NOMO-1 (cell line): ENCODE measurements at regions not wholly inside any gene's neighbourhood (a gene's known extent, or its start where the extent isn't known, plus 50 kb on each side); places are given as distances from the start of the nearest gene placed in this dataset.
"Not testable (repeated sequence)": the region's sequence is repeated elsewhere in the genome, so short reads cannot be mapped to it uniquely, and the experiment has no call there.

Source experiments
- DNase-seq, 2 experiments: peaks; one replicate each; lab custom pipeline; 2025; ENCODE audit not compliant: unreplicated experiment in 2 of 2; lab: John Stamatoyannopoulos, UW

DNA sequence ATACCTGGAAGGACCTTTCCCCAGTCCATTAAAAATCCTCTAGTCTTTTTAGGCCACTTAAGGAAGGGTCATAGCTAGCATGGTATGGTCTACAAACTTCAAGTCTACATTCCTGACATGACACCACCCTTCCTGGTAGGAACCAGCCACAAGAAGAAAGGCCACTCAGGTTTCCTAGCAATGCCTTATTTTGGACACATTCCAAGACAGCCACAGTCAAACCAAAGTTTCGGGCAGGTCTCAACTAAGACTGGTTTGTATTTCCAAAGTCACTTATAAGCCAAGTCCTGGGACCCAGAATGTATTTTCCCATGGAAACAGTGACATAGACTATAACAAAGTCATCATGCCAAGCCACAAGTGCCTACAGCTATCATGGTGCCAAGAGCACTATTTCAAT, 50.6 kb upstream of the SLC44A3 start:
- DNase-seq, result no peak

GRCh38 chr1:94768036-94768435, 52.1 kb upstream of the SLC44A3 start:
- DNase-seq, result peak; percentile 56 to 80

GRCh38 chr1:94765958-94766357, 54.2 kb upstream of the SLC44A3 start:
- no peak for DNase-seq

DNA sequence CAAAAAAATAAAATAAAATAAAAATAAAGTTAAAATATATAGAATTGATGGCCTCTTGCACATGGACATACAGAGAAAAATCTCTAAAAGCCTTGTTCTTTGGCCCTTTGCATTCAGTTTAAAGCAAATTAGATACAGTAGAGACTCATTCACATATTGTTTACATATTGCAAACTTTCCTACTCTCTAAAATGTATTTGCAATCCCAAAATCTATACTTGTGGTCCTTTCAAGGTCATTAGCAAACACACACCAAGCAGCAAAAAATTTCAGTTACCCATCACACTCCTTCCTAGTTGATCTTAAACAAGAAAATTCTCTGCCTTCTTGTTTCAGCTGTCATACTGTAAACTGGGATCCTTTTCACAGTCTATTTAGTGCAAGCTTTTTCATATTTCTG, 61.0 kb upstream of the SLC44A3 start:
- DNase-seq, result no peak

DNA sequence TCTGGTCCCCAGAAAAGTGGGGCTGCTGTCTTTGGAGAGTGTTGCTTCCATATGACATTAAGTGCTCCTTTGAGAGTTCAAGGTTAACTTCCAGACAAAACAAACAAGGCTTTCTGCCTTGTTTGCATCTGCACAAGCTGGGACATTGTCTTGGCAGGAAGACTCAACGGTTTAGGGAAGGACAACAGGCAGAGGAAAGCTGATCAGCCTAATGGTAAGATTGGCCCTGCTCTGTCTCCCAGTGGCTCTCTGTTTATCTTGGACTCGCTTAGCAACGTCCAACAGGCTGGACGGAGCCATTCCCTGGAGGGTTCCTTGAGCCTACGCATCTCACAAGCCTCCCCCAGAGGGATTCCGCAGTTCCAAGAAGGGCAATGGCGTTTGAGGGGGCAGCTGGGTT, 62.2 kb upstream of the SLC44A3 start:
- no peak for DNase-seq

DNA sequence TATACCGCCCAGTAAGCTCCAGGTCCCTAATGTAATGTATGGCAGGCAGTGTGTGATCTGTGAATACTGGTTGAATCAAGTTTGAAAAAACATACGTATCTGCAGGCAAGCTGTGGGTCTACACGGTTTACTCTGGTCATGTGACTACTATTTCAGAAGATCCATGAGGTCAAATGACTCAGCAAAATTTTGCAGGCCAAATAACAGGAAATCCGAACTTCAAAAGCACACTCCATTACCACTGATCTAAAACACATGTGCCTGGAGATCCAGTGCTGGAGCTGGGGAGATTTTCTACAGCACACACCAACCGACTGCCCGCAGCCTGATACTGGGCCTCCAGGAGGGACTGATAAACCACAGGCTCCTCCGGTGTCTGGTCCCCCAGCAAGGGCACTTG, 64.5 kb upstream of the SLC44A3 start:
- DNase-seq, result peak; percentile 15 to 23

GRCh38 chr1:94755016-94755415, 65.1 kb upstream of the SLC44A3 start:
- not testable (repeated sequence) for DNase-seq

DNA sequence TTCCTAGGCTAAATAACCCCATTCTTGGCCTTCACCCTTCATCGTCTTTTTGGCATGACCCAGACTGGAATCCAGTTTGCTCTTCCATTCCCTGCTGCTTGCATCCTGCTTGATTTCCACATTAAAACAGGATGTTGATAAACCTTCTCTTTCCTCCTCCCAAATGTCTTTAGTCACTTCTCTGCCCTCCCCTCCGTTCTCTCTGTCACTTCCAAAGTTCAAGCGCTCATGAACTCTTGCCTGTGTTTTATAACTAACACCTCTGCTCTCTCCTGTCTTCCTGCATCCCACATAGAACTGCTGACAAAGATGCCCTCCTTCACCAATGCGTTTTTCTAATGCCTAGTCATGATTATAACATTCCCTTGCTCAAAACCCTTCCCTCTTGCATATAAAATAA, 65.6 kb upstream of the SLC44A3 start:
- no peak for DNase-seq

DNA sequence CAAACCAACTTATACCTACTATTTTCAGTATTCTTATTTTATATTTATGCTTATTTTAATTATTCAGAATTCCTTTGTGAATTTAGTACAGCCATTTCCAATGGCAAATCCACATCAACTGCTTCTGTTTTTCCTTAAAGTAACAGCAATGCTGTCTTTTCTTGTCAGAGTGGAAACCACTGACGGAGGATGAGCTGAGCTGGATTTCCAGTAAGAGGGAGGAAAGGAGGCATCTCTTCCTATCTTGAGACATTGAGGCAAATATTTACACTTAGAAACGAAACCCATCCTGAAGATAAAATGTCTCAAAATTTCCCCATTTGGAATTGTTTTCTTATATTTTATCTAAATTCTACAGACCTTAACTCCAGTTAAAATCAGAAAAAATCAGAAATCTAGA, 66.1 kb upstream of the SLC44A3 start:
- no peak for DNase-seq

- no peak for DNase-seq
These were observed 66.8 kb upstream of the SLC44A3 start for GRCh38 chr1:94753171-94753972.

- not testable (repeated sequence) for DNase-seq
These were observed 68.7 kb upstream of the SLC44A3 start for GRCh38 chr1:94751483-94751882.

DNA sequence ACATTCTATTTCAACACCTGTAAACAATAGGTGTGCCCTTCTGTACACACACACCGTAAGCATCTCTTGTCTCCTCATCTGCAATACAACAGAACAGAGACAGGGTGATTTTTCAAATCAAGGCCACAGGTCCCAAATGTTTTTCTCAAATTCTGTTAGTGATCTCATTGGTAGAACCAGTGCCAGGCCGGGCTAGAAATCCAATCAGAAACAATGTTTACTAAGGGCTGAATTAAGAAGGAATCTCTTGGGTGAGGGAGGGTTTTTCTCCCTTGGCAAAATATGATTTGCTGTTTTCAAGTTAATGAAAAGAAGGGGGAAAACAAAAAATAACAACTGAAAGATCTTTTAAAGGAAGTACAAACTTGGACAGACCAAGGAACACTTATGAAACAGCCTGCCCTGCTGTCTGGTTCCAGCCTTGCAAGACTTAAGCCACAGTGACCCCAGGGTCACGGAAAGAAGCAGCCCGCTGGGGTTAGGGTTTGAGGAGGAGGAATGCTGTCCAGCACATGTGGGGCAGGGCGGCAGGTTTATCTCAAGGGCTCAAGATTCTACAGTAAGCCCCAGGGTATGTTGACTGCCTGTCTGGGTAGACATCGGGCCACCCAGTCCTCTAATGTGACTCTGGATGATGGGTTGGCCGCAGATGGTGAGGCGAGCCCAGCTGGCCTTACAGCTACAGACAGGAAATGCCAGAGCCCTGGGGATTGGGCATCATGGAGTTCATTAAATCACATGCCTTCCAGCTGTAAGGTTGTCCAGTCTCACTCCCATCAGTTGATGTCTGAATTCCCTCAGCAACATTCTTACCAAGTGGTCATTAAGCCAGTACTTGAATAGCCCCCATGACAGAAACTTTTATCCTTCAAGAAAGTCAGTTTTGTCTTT, 73.3 kb upstream of the SLC44A3 start:
- DNase-seq, result no peak

- no peak for DNase-seq
These were observed 74.4 kb upstream of the SLC44A3 start for GRCh38 chr1:94745742-94746141.

DNA sequence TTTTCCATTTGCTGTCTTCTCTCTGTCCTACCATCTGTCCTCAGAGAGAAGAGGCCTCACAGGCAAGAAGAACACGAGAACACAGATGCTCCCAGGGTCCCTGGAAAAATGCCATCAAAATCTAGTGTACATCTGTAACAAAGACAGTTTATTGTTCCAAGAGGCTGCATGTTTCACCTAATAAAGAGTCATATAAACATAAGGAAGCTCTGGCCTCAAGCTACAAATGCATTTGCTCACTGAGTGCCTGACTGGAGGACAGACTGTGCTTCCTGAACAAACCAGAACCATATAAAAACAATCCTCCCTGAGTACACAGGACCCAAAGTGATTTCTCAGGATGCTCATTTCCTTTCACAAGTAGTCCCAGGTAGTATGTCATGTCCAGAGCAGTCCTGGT, 76.3 kb upstream of the SLC44A3 start:
- DNase-seq, result no peak

DNA sequence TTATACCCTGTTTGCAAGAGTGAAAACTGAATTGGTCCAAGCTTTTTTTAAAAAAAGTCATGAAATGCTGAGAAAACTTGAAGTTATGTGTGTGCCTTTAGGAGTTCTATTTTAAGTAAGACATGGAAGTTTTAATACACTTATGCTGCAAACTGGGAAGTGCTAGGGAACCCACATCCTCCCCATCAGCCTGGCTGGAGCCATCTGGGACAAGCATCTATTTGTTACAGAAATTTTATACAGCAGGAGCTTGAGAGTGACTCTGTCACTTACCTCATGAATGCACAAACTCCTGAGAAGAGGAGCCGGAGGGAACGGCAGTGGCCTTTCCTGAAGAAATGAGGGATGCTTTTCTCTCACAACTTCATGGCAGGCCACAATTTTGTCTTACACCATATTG, 78.2 kb upstream of the SLC44A3 start:
- no peak for DNase-seq

GRCh38 chr1:94741510-94741909, 78.6 kb upstream of the SLC44A3 start:
- peak; percentile 22 to 71 for DNase-seq

- DNase-seq, result no peak
These were observed 80.6 kb upstream of the SLC44A3 start for GRCh38 chr1:94739521-94740061.

GRCh38 chr1:94738371-94738770, 81.8 kb upstream of the SLC44A3 start:
- DNase-seq, result no peak

GRCh38 chr1:94737124-94737998, 82.8 kb upstream of the SLC44A3 start:
- DNase-seq, result peak; percentile 13 to 52

DNA sequence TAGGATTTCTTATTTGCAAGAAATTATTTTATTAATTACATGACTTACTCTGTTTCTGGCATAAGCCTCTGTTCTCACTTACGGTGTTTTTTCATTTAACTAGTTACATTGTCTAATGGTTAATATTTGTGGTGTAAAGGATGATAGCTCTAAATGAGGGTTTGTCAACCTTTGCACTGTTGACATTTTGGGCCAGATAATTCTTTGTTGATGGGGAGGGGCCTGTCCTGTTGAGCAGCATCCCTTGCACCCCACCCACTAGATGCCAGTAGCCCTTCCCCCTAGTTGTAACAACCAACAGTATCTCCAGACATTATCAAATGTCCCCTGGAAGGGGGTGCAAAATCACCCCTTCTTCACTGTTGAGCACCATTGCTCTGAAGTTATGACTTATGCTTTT, 83.6 kb upstream of the SLC44A3 start:
- no peak for DNase-seq

GRCh38 chr1:94736073-94736472, 84.1 kb upstream of the SLC44A3 start:
- DNase-seq, result no peak
